ENCODE measurements at regions not wholly inside any gene's neighbourhood (a gene's known extent, or its start where the extent isn't known, plus 50 kb on each side); places are given as distances from the start of the nearest gene placed in this dataset.
"Not testable (repeated sequence)": the region's sequence is repeated elsewhere in the genome, so short reads cannot be mapped to it uniquely, and the experiment has no call there.

GRCh38 chr9:74096420-74096819, 400.7 kb upstream of the RORB start:
- TF ChIP-seq CTCF (IDR thresholded peaks at IDR 0.05; ENCODE audit: borderline replicate concordance, extremely low read depth, low read length, poor library complexity, severe bottlenecking), result no peak
- TF ChIP-seq EZH2 (IDR thresholded peaks at IDR 0.05; ENCODE audit: borderline replicate concordance, low read depth, low read length, severe bottlenecking), result no peak

DNA sequence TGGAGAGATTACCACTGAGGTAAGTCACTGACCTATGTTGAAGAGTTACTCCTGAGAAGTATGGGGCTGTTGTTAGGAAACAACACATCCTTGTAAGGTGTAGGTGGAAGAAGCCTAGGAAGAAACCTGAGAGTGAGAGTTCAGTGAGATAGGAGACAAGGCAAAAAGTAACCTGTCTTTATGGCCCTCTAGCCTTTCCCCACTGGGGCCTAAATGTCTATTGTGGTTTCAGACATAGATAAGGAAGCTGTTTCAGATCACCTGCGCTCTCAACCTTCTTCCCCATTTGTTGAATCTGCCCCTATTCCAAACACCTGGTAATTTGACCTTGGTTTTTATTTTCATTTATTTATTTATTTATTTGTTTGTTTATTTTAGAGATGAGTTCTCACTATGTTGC, 397.1 kb upstream of the RORB start:
- Histone ChIP-seq H3K9ac (ENCODE audit: low read depth, low read length) (no peak overlapping the region), H3K36me3 (ENCODE audit: insufficient read depth, low read length) (no peaks in the 10 kb centered on the region), H3K4me1 (ENCODE audit: insufficient read depth, low read length) (peaks cover 46% of the 10 kb centered on the region), H3K9me3 (ENCODE audit: insufficient read depth, low read length, severe bottlenecking) (no peaks in the 10 kb centered on the region), H4K20me1 (ENCODE audit: insufficient read depth, low read length) (no peaks in the 10 kb centered on the region), H3K4me2 (ENCODE audit: insufficient read depth, low read length) (no peak overlapping the region), H3K27me3 (ENCODE audit: insufficient read depth, low read length, poor library complexity) (no peaks in the 10 kb centered on the region), H2AFZ (ENCODE audit: low read depth, low read length) (no peak overlapping the region), H3K27ac (ENCODE audit: low read length) (no peak overlapping the region), H3K4me3 (ENCODE audit: low read depth in 1 of 2, low read length in 2 of 2) (no peak overlapping the region), H3K79me2 (ENCODE audit: insufficient read depth, low read length) (no peaks in the 10 kb centered on the region)
- no peak for DNase-seq
- no peak for ATAC-seq (ENCODE audit: insufficient read depth, low read depth)
- TF ChIP-seq CTCF (IDR thresholded peaks at IDR 0.05; ENCODE audit: borderline replicate concordance, extremely low read depth, low read length, poor library complexity, severe bottlenecking), result no peak
- TF ChIP-seq EZH2 (IDR thresholded peaks at IDR 0.05; ENCODE audit: borderline replicate concordance, low read depth, low read length, severe bottlenecking), result no peak

More at GRCh38 chr9:74096420-74096819, 400.7 kb upstream of the RORB start:
- H3K79me2 ChIP-seq (ENCODE audit: insufficient read depth, low read length), result no peaks in the 10 kb centered on the region
- H3K27ac ChIP-seq (ENCODE audit: low read length), result peak overlapping the region; percentile 70
- peak overlapping the region; percentile 8; the same call in 1 of the 2 replicates for H3K9ac ChIP-seq (ENCODE audit: low read depth, low read length)
- H2AFZ ChIP-seq (ENCODE audit: low read depth, low read length), result 0 out of 2 replicates have a peak overlapping the region, but pooled peaks have one; percentile 48
- H4K20me1 ChIP-seq (ENCODE audit: insufficient read depth, low read length), result no peaks in the 10 kb centered on the region
- H3K4me3 ChIP-seq (ENCODE audit: low read depth in 1 of 2, low read length in 2 of 2), result no peak overlapping the region
- DNase-seq (peak; percentile 50), ATAC-seq (ENCODE audit: insufficient read depth, low read depth) (peak; percentile 85)
- no peaks in the 10 kb centered on the region for H3K27me3 ChIP-seq (ENCODE audit: insufficient read depth, low read length, poor library complexity)
- H3K4me1 ChIP-seq (ENCODE audit: insufficient read depth, low read length), result peaks cover 29% of the 10 kb centered on the region
- peak overlapping the region; percentile 15 for H3K4me2 ChIP-seq (ENCODE audit: insufficient read depth, low read length)
- no peaks in the 10 kb centered on the region for H3K36me3 ChIP-seq (ENCODE audit: insufficient read depth, low read length)
- no peaks in the 10 kb centered on the region for H3K9me3 ChIP-seq (ENCODE audit: insufficient read depth, low read length, severe bottlenecking)

DNA sequence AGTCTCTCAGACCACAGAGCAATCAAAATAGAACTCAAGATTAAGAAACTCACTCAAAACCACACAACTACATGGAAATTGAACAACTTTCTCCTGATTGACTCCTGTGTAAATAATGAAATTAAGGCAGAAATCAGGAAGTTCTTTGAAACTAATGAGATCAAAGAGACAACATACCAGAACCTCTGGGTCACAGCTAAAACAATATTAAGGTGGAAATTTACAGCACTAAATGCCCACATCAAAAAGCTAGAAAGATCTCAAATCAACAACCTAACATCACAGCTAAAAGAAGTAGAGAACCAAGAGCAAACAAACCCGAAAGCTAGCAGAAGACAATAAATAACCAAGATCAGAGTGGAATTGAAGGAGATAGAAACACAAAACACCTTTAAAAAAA, 395.0 kb upstream of the RORB start:
- not testable (repeated sequence) for H3K9me3 ChIP-seq (ENCODE audit: insufficient read depth, low read length, severe bottlenecking); H4K20me1 ChIP-seq (ENCODE audit: insufficient read depth, low read length); H3K27me3 ChIP-seq (ENCODE audit: insufficient read depth, low read length, poor library complexity); H3K79me2 ChIP-seq (ENCODE audit: insufficient read depth, low read length); H3K36me3 ChIP-seq (ENCODE audit: insufficient read depth, low read length); H3K4me3 ChIP-seq (ENCODE audit: low read depth in 1 of 2, low read length in 2 of 2); DNase-seq; H3K9ac ChIP-seq (ENCODE audit: low read depth, low read length)
- Histone ChIP-seq H3K4me1 (ENCODE audit: insufficient read depth, low read length) (peaks cover 44% of the 10 kb centered on the region), H3K4me2 (ENCODE audit: insufficient read depth, low read length) (peak overlapping the region; percentile 10; the same call in 1 of the 2 replicates), H3K27ac (ENCODE audit: low read length) (peak overlapping the region; percentile 62), H2AFZ (ENCODE audit: low read depth, low read length) (peak overlapping the region; percentile 10; the same call in 1 of the 2 replicates)
- ATAC-seq (ENCODE audit: insufficient read depth, low read depth), result peak; percentile 53

DNA sequence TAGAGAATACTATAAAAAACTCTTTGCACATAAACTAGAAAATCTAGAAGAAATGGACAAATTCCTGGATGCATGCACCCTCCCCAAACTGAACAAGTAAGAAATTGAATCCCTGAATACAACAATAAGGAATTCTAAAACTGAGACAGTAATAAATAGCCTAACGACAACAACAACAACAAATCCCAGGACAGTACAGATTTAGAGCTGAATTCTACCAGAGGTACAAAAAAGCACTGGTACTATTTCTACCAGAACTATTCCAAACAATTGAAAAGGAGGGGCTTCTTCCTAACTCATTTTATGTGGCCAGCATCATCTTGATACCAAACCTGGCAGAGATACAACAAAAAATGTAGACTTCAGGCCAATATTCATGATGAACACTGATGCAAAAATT, 394.4 kb upstream of the RORB start:
- TF ChIP-seq CTCF (IDR thresholded peaks at IDR 0.05; ENCODE audit: borderline replicate concordance, extremely low read depth, low read length, poor library complexity, severe bottlenecking), result no peak
- TF ChIP-seq EZH2 (IDR thresholded peaks at IDR 0.05; ENCODE audit: borderline replicate concordance, low read depth, low read length, severe bottlenecking), result no peak
- H3K27ac ChIP-seq (ENCODE audit: low read length), result no peak overlapping the region

More for the DNA sequence above, 394.4 kb upstream of the RORB start:
- peak overlapping the region; percentile 10; the same call in 1 of the 2 replicates for H3K4me2 ChIP-seq (ENCODE audit: insufficient read depth, low read length)
- ATAC-seq (ENCODE audit: insufficient read depth, low read depth) (no peak), DNase-seq (no peak)
- H3K27me3 ChIP-seq (ENCODE audit: insufficient read depth, low read length, poor library complexity), result no peaks in the 10 kb centered on the region
- H3K79me2 ChIP-seq (ENCODE audit: insufficient read depth, low read length), result no peaks in the 10 kb centered on the region
- H2AFZ ChIP-seq (ENCODE audit: low read depth, low read length), result no peak overlapping the region
- H3K4me1 ChIP-seq (ENCODE audit: insufficient read depth, low read length), result peaks cover 41% of the 10 kb centered on the region
- no peaks in the 10 kb centered on the region for H3K9me3 ChIP-seq (ENCODE audit: insufficient read depth, low read length, severe bottlenecking)
- H3K4me3 ChIP-seq (ENCODE audit: low read depth in 1 of 2, low read length in 2 of 2), result no peak overlapping the region
- H3K9ac ChIP-seq (ENCODE audit: low read depth, low read length), result no peak overlapping the region
- H3K36me3 ChIP-seq (ENCODE audit: insufficient read depth, low read length), result no peaks in the 10 kb centered on the region
- no peaks in the 10 kb centered on the region for H4K20me1 ChIP-seq (ENCODE audit: insufficient read depth, low read length)
